Effector memory CD8-positive, alpha-beta T cell (primary cell): ENCODE measurements at regions not wholly inside any gene's neighbourhood (a gene's known extent, or its start where the extent isn't known, plus 50 kb on each side); places are given as distances from the start of the nearest gene placed in this dataset.

Experiments used
- ATAC-seq: fragments of 150-1000 bp; cut with Tn5 transposase; replicated peaks from 2 replicates; pipeline ENCODE4 v1.10.0; 2021; ENCODE audit warnings: mild to moderate bottlenecking, moderate library complexity
- DNase-seq, 3 experiments: peaks; one replicate each; pipeline ENCODE4 v3.0.0; 2021
- H3K27ac Mint-ChIP-seq, 2 donors: one replicate each; pipeline ENCODE4 v1.8.0; 2022; ENCODE audit warnings: mild to moderate bottlenecking in 2 of 2, mixed read lengths in 2 of 2, moderate library complexity in 2 of 2
- H3K27me3 Mint-ChIP-seq, 2 donors: one replicate each; pipeline ENCODE4 v1.8.0; 2022; ENCODE audit warnings: mixed read lengths in 2 of 2
- H3K36me3 Mint-ChIP-seq: one replicate; pipeline ENCODE4 v1.8.0; 2022; ENCODE audit warnings: mild to moderate bottlenecking, moderate library complexity, mixed read lengths; ENCODE audit not compliant: insufficient read depth
- H3K4me1 Mint-ChIP-seq, 2 donors: one replicate each; pipeline ENCODE4 v1.8.0; 2022; ENCODE audit warnings: low read depth in 2 of 2, mixed read lengths in 2 of 2
- H3K4me3 Mint-ChIP-seq, 2 donors: one replicate each; pipeline ENCODE4 v1.8.0; 2022; ENCODE audit warnings: mild to moderate bottlenecking in 2 of 2, mixed read lengths in 2 of 2, moderate library complexity in 2 of 2
- H3K9me3 Mint-ChIP-seq, 2 donors: one replicate each; pipeline ENCODE4 v1.8.0; 2022; ENCODE audit warnings: mixed read lengths in 2 of 2

- ATAC-seq (no peak), DNase-seq (no peak)
- H3K27me3 Mint-ChIP-seq = no peaks in the 10 kb centered on the region
- peaks cover 5 to 7% of the 10 kb centered on the region in 2 donors for H3K9me3 Mint-ChIP-seq
- no peak overlapping the region for H3K4me3 Mint-ChIP-seq
- no peak overlapping the region for H3K27ac Mint-ChIP-seq
- H3K4me1 Mint-ChIP-seq = no peaks in the 10 kb centered on the region
- H3K36me3 Mint-ChIP-seq = no peaks in the 10 kb centered on the region
Observed at GRCh38 chr2:56444339-56444738, 260.5 kb downstream of the CCDC85A start.

GRCh38 chr2:56448403-56449001 lies 264.7 kb downstream of the CCDC85A start:
- Mint-ChIP-seq H3K4me1 (no peaks in the 10 kb centered on the region), H3K27me3 (no peaks in the 10 kb centered on the region), H3K27ac (no peak overlapping the region), H3K36me3 (no peaks in the 10 kb centered on the region), H3K9me3 (peaks cover 10 to 29% of the 10 kb centered on the region in 2 donors), H3K4me3 (no peak overlapping the region)
- no peak for ATAC-seq
- no peak for DNase-seq

GRCh38 chr2:56449002-56449431 lies 265.2 kb downstream of the CCDC85A start:
- DNase-seq = no peak

GRCh38 chr2:56449449-56449860 lies 265.7 kb downstream of the CCDC85A start:
- H3K36me3 Mint-ChIP-seq = no peaks in the 10 kb centered on the region
- ATAC-seq (no peak), DNase-seq (no peak)
- H3K27ac Mint-ChIP-seq = no peak overlapping the region
- H3K4me3 Mint-ChIP-seq = no peak overlapping the region
- peaks cover 10 to 27% of the 10 kb centered on the region in 2 donors for H3K9me3 Mint-ChIP-seq
- H3K4me1 Mint-ChIP-seq = no peaks in the 10 kb centered on the region
- H3K27me3 Mint-ChIP-seq = no peaks in the 10 kb centered on the region

More at GRCh38 chr2:56449002-56449431, 265.2 kb downstream of the CCDC85A start:
- no peak overlapping the region for H3K27ac Mint-ChIP-seq
- no peaks in the 10 kb centered on the region for H3K4me1 Mint-ChIP-seq
- no peaks in the 10 kb centered on the region for H3K27me3 Mint-ChIP-seq
- ATAC-seq = no peak
- H3K4me3 Mint-ChIP-seq = no peak overlapping the region
- H3K36me3 Mint-ChIP-seq = no peaks in the 10 kb centered on the region
- H3K9me3 Mint-ChIP-seq = peaks cover 10 to 29% of the 10 kb centered on the region in 2 donors

- DNase-seq (no peak), ATAC-seq (no peak)
- Mint-ChIP-seq H3K27ac (no peak overlapping the region), H3K9me3 (peaks cover 7 to 22% of the 10 kb centered on the region in 2 donors), H3K4me1 (no peaks in the 10 kb centered on the region), H3K36me3 (no peaks in the 10 kb centered on the region), H3K4me3 (no peak overlapping the region), H3K27me3 (no peaks in the 10 kb centered on the region)
Observed at GRCh38 chr2:56450047-56450446, 266.3 kb downstream of the CCDC85A start.

GRCh38 chr2:56450772-56451171 lies 267.0 kb downstream of the CCDC85A start:
- Mint-ChIP-seq H3K4me3 (no peak overlapping the region), H3K9me3 (peaks cover 9 to 22% of the 10 kb centered on the region in 2 donors), H3K36me3 (no peaks in the 10 kb centered on the region), H3K4me1 (no peaks in the 10 kb centered on the region), H3K27me3 (no peaks in the 10 kb centered on the region), H3K27ac (no peak overlapping the region)
- ATAC-seq (no peak), DNase-seq (no peak)

- Mint-ChIP-seq H3K27ac (no peak overlapping the region), H3K27me3 (no peaks in the 10 kb centered on the region), H3K4me3 (no peak overlapping the region), H3K4me1 (no peaks in the 10 kb centered on the region), H3K9me3 (peaks cover 12 to 19% of the 10 kb centered on the region in 2 donors), H3K36me3 (no peaks in the 10 kb centered on the region)
- ATAC-seq (no peak), DNase-seq (no peak)
Observed at GRCh38 chr2:56455642-56456041, 271.9 kb downstream of the CCDC85A start.

- no peaks in the 10 kb centered on the region for H3K36me3 Mint-ChIP-seq
- no peaks in the 10 kb centered on the region for H3K4me1 Mint-ChIP-seq
- ATAC-seq (no peak), DNase-seq (no peak)
- no peak overlapping the region for H3K27ac Mint-ChIP-seq
- peaks cover 8% of the 10 kb centered on the region in 2 donors for H3K9me3 Mint-ChIP-seq
- no peaks in the 10 kb centered on the region for H3K27me3 Mint-ChIP-seq
- H3K4me3 Mint-ChIP-seq = no peak overlapping the region
Observed at GRCh38 chr2:56456791-56457190, 273.0 kb downstream of the CCDC85A start.

- H3K4me1 Mint-ChIP-seq = no peaks in the 10 kb centered on the region
- H3K27ac Mint-ChIP-seq = no peak overlapping the region
- peaks cover 8% of the 10 kb centered on the region in 2 donors for H3K9me3 Mint-ChIP-seq
- DNase-seq (no peak), ATAC-seq (no peak)
- H3K27me3 Mint-ChIP-seq = no peaks in the 10 kb centered on the region
- H3K4me3 Mint-ChIP-seq = no peak overlapping the region
- H3K36me3 Mint-ChIP-seq = no peaks in the 10 kb centered on the region
Observed at GRCh38 chr2:56460508-56460907, 276.7 kb downstream of the CCDC85A start.

- Mint-ChIP-seq H3K27me3 (no peaks in the 10 kb centered on the region), H3K27ac (no peak overlapping the region), H3K4me1 (no peaks in the 10 kb centered on the region), H3K36me3 (no peaks in the 10 kb centered on the region), H3K9me3 (peaks cover 5 to 8% of the 10 kb centered on the region in 2 donors), H3K4me3 (no peak overlapping the region)
- no peak for ATAC-seq
- no peak for DNase-seq
Observed at GRCh38 chr2:56464066-56464465, 280.3 kb downstream of the CCDC85A start.

- DNase-seq (no peak), ATAC-seq (no peak)
- Mint-ChIP-seq H3K27ac (no peak overlapping the region), H3K36me3 (no peaks in the 10 kb centered on the region), H3K4me3 (no peak overlapping the region), H3K27me3 (no peaks in the 10 kb centered on the region), H3K9me3 (peaks cover 8% of the 10 kb centered on the region in 2 donors), H3K4me1 (no peaks in the 10 kb centered on the region)
Observed at GRCh38 chr2:56464613-56465012, 280.8 kb downstream of the CCDC85A start.

- Mint-ChIP-seq H3K27ac (no peak overlapping the region), H3K4me3 (no peak overlapping the region), H3K36me3 (no peaks in the 10 kb centered on the region), H3K9me3 (peaks cover 6 to 8% of the 10 kb centered on the region in 2 donors), H3K4me1 (no peaks in the 10 kb centered on the region), H3K27me3 (no peaks in the 10 kb centered on the region)
- no peak for ATAC-seq
- DNase-seq = no peak
Observed at GRCh38 chr2:56465491-56465890, 281.7 kb downstream of the CCDC85A start.

GRCh38 chr2:56473524-56473923 lies 289.7 kb downstream of the CCDC85A start:
- Mint-ChIP-seq H3K27ac (no peak overlapping the region), H3K4me3 (no peak overlapping the region), H3K9me3 (peaks cover 0 to 3% of the 10 kb centered on the region in 2 donors), H3K27me3 (no peaks in the 10 kb centered on the region), H3K4me1 (no peaks in the 10 kb centered on the region), H3K36me3 (no peaks in the 10 kb centered on the region)
- DNase-seq = no peak
- no peak for ATAC-seq

- ATAC-seq (no peak), DNase-seq (no peak)
- no peak overlapping the region for H3K4me3 Mint-ChIP-seq
- no peaks in the 10 kb centered on the region for H3K9me3 Mint-ChIP-seq
- H3K27ac Mint-ChIP-seq = no peak overlapping the region
- no peaks in the 10 kb centered on the region for H3K4me1 Mint-ChIP-seq
- H3K36me3 Mint-ChIP-seq = no peaks in the 10 kb centered on the region
- no peaks in the 10 kb centered on the region for H3K27me3 Mint-ChIP-seq
Observed at GRCh38 chr2:56474412-56475158, 290.8 kb downstream of the CCDC85A start.
